IPS DF 6.9 (cell line): ENCODE measurements at regions not wholly inside any gene's neighbourhood (a gene's known extent, or its start where the extent isn't known, plus 50 kb on each side); places are given as distances from the start of the nearest gene placed in this dataset.

Experiments used
- DNase-seq: peaks from one replicate; pipeline ENCODE4 v3.0.0-alpha.2; 2013; ENCODE audit warnings: low read depth, low spot score
- H3K27ac ChIP-seq: one replicate; pipeline ENCODE4 v1.5.1; 2013; ENCODE audit warnings: low read length, control low read depth
- H3K27me3 ChIP-seq: 2 replicates; pipeline ENCODE4 v1.6.1; 2013; ENCODE audit warnings: mild to moderate bottlenecking, low read length; ENCODE audit not compliant: control insufficient read depth, insufficient read depth
- H3K36me3 ChIP-seq: 2 replicates; pipeline ENCODE4 v1.6.1; 2013; ENCODE audit warnings: low read length; ENCODE audit not compliant: control insufficient read depth, insufficient read depth
- H3K4me1 ChIP-seq: 2 replicates; pipeline ENCODE4 v1.6.1; 2013; ENCODE audit warnings: low read length; ENCODE audit not compliant: control insufficient read depth, insufficient read depth
- H3K4me3 ChIP-seq: 2 replicates; pipeline ENCODE4 v1.5.1; 2013; ENCODE audit warnings: mild to moderate bottlenecking, low read length
- H3K9me3 ChIP-seq: 2 replicates; pipeline ENCODE4 v1.6.1; 2013; ENCODE audit warnings: low read length, inconsistent platforms; ENCODE audit not compliant: control insufficient read depth, insufficient read depth
- WGBS: extraction: QIAGEN DNeasy Blood & Tissue Kit; methylation state at CpG from one replicate; pipeline ENCODE4 v1.1.7; 2013; ENCODE audit warnings: mixed read lengths, missing lambda C conversion rate; ENCODE audit not compliant: insufficient read length, insufficient coverage; 5-methylcytosine and 5-hydroxymethylcytosine counted together

DNA sequence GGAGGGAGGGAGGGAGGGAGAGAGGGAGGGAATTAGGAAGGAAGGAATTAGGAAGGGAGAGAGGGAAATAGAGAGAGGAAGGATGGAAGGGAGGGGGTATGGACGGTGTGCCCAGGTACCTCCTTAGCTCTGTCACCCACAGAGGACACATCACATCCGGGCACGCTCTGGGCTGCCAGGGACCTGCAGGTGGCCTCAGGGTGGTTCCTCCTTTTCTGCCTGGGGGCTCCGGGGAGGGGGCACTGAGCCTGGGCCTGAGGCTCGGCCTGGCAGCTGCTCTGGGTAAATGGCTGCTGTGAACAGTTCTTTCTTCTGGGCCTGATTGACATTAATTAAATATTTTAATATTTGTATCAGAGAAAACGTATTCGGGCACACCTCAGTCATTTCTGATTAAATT lies 733.5 kb downstream of the BRD1 start:
- Histone ChIP-seq H3K27ac (no peak overlapping the region), H3K4me3 (no peak overlapping the region), H3K27me3 (no peaks in the 10 kb centered on the region), H3K9me3 (peaks cover 27% of the 10 kb centered on the region), H3K36me3 (no peaks in the 10 kb centered on the region; the same call in 1 of the 2 replicates), H3K4me1 (no peaks in the 10 kb centered on the region)
- DNase-seq: no peak
- WGBS: no CpG with 5 or more reads among the region's 7 CpGs

DNA sequence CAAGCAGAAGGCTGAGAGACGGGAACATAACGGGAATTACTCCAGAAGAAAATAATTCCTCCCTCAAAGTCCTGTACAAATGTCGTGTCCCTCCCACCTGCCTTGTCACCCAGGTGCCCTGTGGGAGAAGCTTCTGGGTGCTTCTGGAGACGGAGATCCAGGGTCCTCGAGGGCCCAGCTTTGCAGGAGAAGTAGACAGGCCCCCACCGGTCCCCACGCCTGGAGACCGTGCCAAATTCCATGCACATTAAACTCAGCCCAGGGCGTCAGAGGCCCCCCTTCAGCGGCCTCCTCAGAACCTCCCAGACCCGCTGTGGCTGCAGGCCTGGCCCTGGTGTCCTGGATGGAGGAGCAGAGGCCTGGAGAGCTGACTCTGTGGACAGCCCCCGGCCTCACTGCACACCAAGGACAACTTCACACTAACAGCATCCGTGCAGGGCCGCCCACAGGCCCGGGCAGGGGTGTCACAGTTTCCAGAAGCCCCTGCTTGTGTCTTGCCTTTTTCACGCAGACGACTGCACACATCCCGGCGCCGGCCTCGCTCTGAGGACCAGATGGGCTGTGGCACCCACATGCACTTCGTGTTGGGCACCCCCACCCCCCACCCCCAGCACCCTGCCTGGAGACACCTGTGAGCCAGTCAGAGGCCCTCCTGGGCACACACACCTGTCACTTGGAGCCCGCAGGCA lies 734.3 kb downstream of the BRD1 start:
- no peak overlapping the region for H3K27ac ChIP-seq
- no CpG with 5 or more reads among the region's 23 CpGs for WGBS
- no peak for DNase-seq

DNA sequence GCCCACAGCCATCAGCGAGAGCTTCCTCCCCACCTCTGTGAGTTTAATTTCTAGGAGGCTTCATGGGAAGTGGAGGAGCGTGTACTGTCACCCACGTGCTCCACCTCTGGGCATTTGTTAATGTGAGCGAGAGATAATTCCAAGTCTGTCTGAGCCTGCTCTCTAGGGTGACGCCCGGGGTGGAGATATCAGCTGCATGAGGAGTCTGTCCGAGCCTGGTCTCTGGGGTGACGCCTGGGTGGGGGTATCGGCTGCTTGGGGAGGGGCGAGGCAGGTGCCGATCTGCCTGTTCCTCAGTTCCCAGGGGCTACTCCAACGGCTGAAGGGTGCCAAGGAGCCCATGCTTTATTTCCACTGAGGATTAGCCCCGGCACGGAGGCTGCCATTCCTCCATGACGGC lies 735.0 kb downstream of the BRD1 start:
- WGBS: no CpG with 5 or more reads among the region's 15 CpGs
- H3K4me1 ChIP-seq: no peaks in the 10 kb centered on the region
- DNase-seq: no peak
- no peaks in the 10 kb centered on the region; the same call in 1 of the 2 replicates for H3K36me3 ChIP-seq
- peaks cover 27% of the 10 kb centered on the region for H3K9me3 ChIP-seq
- no peak overlapping the region for H3K27ac ChIP-seq
- H3K27me3 ChIP-seq: no peaks in the 10 kb centered on the region
- no peak overlapping the region for H3K4me3 ChIP-seq

More for the DNA sequence above, 734.3 kb downstream of the BRD1 start:
- Histone ChIP-seq H3K4me3 (no peak overlapping the region), H3K36me3 (no peaks in the 10 kb centered on the region; the same call in 1 of the 2 replicates), H3K27me3 (no peaks in the 10 kb centered on the region), H3K9me3 (peaks cover 31% of the 10 kb centered on the region), H3K4me1 (no peaks in the 10 kb centered on the region)

DNA sequence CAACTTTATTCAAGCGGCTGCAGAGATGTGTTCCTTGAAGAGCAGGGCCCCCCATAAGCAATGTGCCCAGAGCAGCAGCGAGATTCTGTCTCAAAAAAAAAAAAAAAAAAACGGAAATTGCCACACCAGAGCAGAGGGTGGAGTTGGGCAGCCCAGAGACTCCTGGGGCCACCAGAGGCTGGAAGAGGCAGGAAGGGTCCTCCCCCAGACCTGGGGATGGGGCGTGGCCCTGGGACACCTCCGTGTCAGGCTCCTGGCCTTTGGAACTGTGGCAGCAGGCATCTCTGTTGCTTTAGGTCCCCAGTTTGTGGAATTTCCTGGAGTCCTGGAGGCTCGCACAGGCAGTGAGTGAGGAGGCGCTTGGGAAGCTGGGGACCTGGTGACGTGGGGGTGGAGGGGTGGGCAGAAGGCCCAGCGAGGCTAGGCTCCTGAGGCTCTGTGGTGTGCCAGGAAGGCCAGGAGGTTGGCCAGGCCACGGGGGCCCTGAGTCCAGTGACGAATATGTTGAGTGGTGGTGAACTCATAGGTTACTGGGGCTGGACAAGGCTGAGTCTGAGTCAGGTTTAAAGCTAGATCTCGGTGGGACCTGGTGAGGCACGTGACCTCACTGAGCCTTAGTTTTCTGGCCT lies 735.6 kb downstream of the BRD1 start:
- Histone ChIP-seq H3K4me3 (no peak overlapping the region), H3K9me3 (peaks cover 25% of the 10 kb centered on the region), H3K4me1 (no peaks in the 10 kb centered on the region), H3K27me3 (no peaks in the 10 kb centered on the region), H3K36me3 (no peaks in the 10 kb centered on the region; the same call in 1 of the 2 replicates), H3K27ac (no peak overlapping the region)
- no peak for DNase-seq
- WGBS: no CpG with 5 or more reads among the region's 13 CpGs

DNA sequence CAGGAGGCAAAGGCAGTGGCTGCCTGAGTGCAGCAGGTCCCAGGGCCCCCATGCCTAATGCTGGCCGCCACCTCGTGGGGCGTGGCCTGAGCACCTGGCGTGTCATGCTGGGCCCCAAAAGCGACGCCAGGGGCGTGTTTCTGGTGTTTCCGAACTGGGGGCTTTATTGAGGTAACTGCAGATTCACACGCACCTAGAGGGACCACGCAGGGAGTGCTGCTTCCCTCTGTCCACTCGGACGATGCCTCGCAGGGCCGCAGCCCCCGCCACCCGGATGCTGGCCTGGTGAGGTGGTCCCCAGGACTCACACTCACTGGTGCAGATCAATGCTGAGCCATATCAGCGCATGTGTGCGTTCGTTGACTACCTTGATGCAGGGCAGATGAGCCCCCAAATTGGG lies 736.2 kb downstream of the BRD1 start:
- WGBS: no CpG with 5 or more reads among the region's 19 CpGs
- Histone ChIP-seq H3K27me3 (no peaks in the 10 kb centered on the region), H3K4me1 (no peaks in the 10 kb centered on the region), H3K4me3 (no peak overlapping the region), H3K9me3 (peaks cover 28% of the 10 kb centered on the region), H3K36me3 (no peaks in the 10 kb centered on the region; the same call in 1 of the 2 replicates), H3K27ac (no peak overlapping the region)
- no peak for DNase-seq

DNA sequence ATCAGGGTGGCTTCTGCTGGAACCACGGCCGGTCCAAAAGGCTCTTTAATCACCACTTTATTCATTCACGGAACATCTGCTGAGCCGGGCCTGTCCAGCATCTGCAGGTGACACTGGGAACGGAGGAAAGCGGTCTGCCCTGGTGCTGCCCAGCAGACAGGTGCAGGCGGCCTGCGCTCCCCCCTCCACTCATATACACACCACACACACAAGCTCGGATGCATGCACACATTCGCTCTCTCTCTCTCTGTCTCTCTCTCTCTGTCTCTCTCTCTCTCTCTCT lies 736.9 kb downstream of the BRD1 start:
- H3K36me3 ChIP-seq: no peaks in the 10 kb centered on the region; the same call in 1 of the 2 replicates
- H3K4me3 ChIP-seq: no peak overlapping the region
- DNase-seq: no peak
- H3K4me1 ChIP-seq: no peaks in the 10 kb centered on the region
- H3K27me3 ChIP-seq: no peaks in the 10 kb centered on the region
- WGBS: no CpG with 5 or more reads among the region's 10 CpGs
- peaks cover 31% of the 10 kb centered on the region for H3K9me3 ChIP-seq
- no peak overlapping the region for H3K27ac ChIP-seq

DNA sequence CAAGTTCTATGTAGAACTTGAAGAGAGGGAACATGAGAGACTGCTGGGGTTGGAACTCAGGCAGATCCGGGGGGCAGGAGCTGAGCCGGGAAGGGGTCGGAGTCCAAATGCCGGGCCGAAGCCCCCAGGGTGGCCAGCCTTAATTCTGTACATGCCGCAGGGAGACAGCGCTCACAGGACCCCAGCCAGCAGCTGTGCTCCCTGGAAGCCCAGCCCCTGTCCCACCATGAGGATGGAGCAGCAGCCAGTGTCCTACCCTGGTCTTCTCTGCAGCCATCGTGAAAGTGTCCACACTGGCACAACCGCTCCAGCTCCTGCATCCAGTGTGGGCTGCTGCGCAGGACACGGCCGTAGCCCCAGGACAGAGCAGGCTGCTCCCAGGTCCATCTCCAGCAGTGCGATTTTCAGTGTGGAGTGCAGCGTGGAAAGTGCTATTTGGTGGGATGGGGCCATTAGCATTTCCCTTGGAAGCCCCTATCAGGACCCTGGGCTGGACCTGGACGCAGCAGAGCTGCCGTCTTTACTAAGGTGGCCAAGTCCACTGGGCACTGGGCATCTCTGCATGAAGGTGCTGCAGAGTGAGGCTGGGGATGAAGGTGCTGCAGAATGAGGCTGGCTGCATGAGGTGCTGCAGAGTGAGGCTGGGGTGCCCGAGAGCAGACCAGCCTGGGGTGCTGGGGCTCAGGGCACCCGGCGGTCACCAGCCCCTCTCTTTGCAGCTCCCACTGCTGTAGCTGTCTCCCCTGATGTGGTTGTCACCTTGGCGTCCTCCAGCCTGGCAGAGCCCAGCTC lies 737.4 kb downstream of the BRD1 start:
- no peak for DNase-seq
- H3K27ac ChIP-seq: no peak overlapping the region
- H3K27me3 ChIP-seq: no peaks in the 10 kb centered on the region
- H3K4me3 ChIP-seq: no peak overlapping the region
- WGBS: no CpG with 5 or more reads among the region's 20 CpGs
- peaks cover 30% of the 10 kb centered on the region for H3K9me3 ChIP-seq
- H3K4me1 ChIP-seq: no peaks in the 10 kb centered on the region
- H3K36me3 ChIP-seq: no peaks in the 10 kb centered on the region; the same call in 1 of the 2 replicates

DNA sequence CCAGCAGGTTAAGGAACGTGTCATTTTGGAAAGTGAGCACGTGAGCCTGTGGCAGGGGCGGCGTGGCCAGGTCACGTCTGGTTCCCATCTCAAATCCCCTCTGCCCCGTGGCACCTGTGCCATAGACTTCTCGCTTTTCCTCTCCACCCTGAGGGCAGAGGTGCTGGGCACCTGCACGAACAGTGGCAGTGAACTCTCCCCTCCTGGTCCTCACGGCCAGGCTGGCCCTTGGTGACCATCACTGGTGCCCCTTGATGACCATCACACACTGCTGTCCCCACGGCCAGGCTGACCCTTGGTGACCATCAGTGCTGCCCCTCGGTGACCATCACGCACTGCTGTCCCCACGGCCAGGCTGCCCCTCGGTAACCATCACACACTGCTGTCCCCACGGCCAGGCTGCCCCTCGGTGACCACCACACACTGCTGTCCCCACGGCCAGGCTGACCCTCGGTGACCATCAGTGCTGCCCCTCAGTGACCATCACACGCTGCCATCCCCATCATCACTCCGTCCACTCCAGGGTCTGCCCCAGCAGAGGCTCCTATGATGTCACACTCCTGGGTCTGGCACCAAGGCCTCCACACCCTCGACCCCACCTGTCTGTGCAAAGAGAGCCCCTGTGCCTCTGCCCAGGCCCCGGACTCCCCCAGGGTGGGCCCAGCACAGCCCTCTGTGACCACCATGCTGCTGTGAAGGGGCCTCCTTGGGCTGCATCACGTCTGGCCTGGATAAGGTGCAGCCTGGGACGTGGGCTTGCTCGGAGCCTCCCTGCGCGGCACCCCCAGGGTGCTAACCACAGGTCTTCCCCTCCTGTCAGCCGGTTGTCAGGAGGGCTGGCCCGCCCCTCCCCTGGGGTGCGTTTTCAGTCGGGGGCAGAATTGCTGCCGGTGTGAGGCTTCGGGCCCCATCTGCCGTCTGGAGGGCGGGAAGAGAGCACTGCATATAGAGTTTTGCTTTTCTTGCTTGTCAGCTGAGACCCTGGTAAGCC lies 738.6 kb downstream of the BRD1 start:
- no CpG with 5 or more reads among the region's 35 CpGs for WGBS
- H3K27ac ChIP-seq: no peak overlapping the region
- no peak for DNase-seq

DNA sequence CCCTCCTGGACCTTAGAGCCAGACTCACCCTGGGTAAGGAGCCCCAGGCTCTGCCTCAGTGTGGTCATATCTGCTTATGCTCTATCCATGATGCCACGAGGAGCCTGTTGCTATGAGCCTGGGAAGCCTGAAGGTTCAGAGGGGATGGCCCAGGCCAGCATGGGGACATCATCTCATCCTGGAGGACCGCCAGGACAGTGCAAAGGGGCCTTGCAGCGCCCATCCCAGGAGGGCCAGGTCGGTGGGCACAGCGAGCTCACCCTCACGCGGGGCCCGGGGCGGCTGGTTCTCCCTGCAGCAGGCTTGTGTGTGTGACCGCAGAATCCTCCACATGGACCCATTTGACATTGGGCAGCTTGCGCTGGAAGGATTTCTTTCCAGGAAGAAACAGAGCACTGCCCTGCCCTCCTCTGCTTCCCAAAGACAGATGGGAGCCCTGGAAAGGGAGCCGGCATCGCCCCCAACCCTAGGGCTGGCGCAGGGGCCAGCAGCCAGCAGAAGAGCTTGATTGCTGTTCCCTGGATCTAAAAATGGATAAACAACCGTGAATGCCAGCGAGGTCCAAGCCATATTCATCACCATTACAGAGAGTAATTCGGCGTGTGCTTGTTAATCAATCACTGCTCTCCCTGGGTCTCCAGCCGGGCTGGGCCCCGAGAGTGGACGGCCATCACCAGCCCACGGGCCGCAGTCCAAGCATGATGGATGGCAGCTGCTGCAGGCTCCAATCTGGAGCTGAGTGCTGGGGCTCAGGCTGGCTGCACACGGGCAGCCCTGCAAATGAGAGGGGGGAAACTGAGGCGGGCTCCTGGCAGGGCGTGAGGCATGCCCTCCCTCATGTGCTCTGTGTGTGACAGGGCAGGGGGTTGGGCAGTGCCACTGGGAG lies 739.7 kb downstream of the BRD1 start:
- no peaks in the 10 kb centered on the region; the same call in 1 of the 2 replicates for H3K36me3 ChIP-seq
- WGBS: no CpG with 5 or more reads among the region's 26 CpGs
- H3K4me1 ChIP-seq: no peaks in the 10 kb centered on the region
- no peak for DNase-seq
- no peaks in the 10 kb centered on the region for H3K27me3 ChIP-seq
- peaks cover 34% of the 10 kb centered on the region for H3K9me3 ChIP-seq
- no peak overlapping the region for H3K4me3 ChIP-seq
- H3K27ac ChIP-seq: no peak overlapping the region

More for the DNA sequence above, 738.6 kb downstream of the BRD1 start:
- no peaks in the 10 kb centered on the region for H3K4me1 ChIP-seq
- H3K9me3 ChIP-seq: peaks cover 36% of the 10 kb centered on the region
- no peaks in the 10 kb centered on the region; the same call in 1 of the 2 replicates for H3K36me3 ChIP-seq
- H3K4me3 ChIP-seq: no peak overlapping the region; the same call in 1 of the 2 replicates
- H3K27me3 ChIP-seq: no peaks in the 10 kb centered on the region
